DND-41 (cell line): ENCODE measurements at regions not wholly inside any gene's neighbourhood (a gene's known extent, or its start where the extent isn't known, plus 50 kb on each side); places are given as distances from the start of the nearest gene placed in this dataset.

ENCODE experiments used
- EZH2 ChIP-seq: IDR thresholded peaks from 3 replicates; pipeline ENCODE4 v1.6.1; 2012; ENCODE audit warnings: borderline replicate concordance, low read depth, mild to moderate bottlenecking, moderate library complexity, low read length, inconsistent platforms; ENCODE audit not compliant: severe bottlenecking
- TF ChIP-seq, protein P1 (sequence below): IDR thresholded peaks from 2 replicates; pipeline ENCODE4 v1.5.1; 2012; ENCODE audit warnings: borderline replicate concordance, low read length, moderate library complexity, mild to moderate bottlenecking; ENCODE audit not compliant: poor library complexity, severe bottlenecking; ENCODE audit errors: extremely low read depth

DNA sequence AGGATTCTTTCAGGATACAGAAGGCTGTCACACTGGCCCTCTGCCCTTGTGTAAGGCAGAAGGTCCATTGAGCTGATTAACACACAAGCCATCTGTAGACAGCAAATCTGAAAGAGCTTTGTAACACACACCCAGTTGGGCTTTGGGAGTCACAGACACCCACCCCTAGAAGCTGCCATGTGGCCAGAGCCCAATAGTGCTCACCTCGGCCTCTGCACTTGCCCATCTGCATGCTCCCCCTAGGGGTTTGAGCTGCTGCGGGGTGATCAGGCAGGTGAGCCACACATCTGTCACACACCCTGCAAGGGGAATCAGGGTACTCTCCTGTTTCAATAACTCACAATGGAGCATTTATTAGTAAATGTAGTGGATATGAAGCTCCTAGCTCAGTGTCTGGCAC is 138.3 kb downstream of the CHD9NB start:
- TF ChIP-seq, protein P1, sequence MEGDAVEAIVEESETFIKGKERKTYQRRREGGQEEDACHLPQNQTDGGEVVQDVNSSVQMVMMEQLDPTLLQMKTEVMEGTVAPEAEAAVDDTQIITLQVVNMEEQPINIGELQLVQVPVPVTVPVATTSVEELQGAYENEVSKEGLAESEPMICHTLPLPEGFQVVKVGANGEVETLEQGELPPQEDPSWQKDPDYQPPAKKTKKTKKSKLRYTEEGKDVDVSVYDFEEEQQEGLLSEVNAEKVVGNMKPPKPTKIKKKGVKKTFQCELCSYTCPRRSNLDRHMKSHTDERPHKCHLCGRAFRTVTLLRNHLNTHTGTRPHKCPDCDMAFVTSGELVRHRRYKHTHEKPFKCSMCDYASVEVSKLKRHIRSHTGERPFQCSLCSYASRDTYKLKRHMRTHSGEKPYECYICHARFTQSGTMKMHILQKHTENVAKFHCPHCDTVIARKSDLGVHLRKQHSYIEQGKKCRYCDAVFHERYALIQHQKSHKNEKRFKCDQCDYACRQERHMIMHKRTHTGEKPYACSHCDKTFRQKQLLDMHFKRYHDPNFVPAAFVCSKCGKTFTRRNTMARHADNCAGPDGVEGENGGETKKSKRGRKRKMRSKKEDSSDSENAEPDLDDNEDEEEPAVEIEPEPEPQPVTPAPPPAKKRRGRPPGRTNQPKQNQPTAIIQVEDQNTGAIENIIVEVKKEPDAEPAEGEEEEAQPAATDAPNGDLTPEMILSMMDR, result no peak
- no peak for TF ChIP-seq EZH2
